Keratinocyte (primary cell): ENCODE measurements at regions not wholly inside any gene's neighbourhood (a gene's known extent, or its start where the extent isn't known, plus 50 kb on each side); places are given as distances from the start of the nearest gene placed in this dataset.
"Not testable (repeated sequence)": the region's sequence is repeated elsewhere in the genome, so short reads cannot be mapped to it uniquely, and the experiment has no call there.

ENCODE experiments used
- DNase-seq: peaks from one replicate; pipeline ENCODE4 v3.0.0-alpha.2; 2011; ENCODE audit warnings: low read depth, missing footprints, low spot score
- FAIRE-seq: peaks from 2 replicates; lab custom pipeline; 2011; peaks lifted over from hg19 to GRCh38; lab: Jason Lieb, UNC
- H2AFZ ChIP-seq: 2 replicates; pipeline ENCODE4 v1.6.0; 2012; ENCODE audit warnings: low read length, control low read depth, inconsistent platforms; ENCODE audit not compliant: control insufficient read depth
- H3K27ac ChIP-seq: 2 replicates; pipeline ENCODE4 v1.5.1; 2011; ENCODE audit warnings: low read length; ENCODE audit not compliant: control insufficient read depth, insufficient read depth
- H3K27me3 ChIP-seq: 3 replicates; pipeline ENCODE4 v1.6.0; 2011; ENCODE audit warnings: low read length; ENCODE audit not compliant: control insufficient read depth, insufficient read depth; ENCODE audit errors: extremely low read depth
- H3K36me3 ChIP-seq, 2 experiments: 2 replicates in 1 of 2; 3 replicates in 1 of 2; pipeline ENCODE4 v1.5.1; 2011; ENCODE audit warnings: low read length in 2 of 2, mild to moderate bottlenecking in 1 of 2; ENCODE audit not compliant: control insufficient read depth in 2 of 2, insufficient read depth in 2 of 2; ENCODE audit errors: extremely low read depth in 1 of 2
- H3K4me1 ChIP-seq: 3 replicates; pipeline ENCODE4 v1.5.1; 2011; ENCODE audit warnings: low read length; ENCODE audit not compliant: control insufficient read depth, insufficient read depth; ENCODE audit errors: extremely low read depth
- H3K4me2 ChIP-seq: 3 replicates; pipeline ENCODE4 v1.6.0; 2011; ENCODE audit warnings: low read depth, low read length; ENCODE audit not compliant: control insufficient read depth, insufficient read depth; ENCODE audit errors: extremely low read depth
- H3K4me3 ChIP-seq, 3 experiments: fragments of 200-600 bp in 1 of 3; sonication (generic) in 1 of 3; 2 replicates in 2 of 3; 3 replicates in 1 of 3; pipeline ENCODE4 v1.5.1; 2011 to 2016; ENCODE audit warnings: low read length in 3 of 3, mild to moderate bottlenecking in 3 of 3, control low read depth in 2 of 3, inconsistent platforms in 1 of 3, low read depth in 1 of 3, mixed read lengths in 1 of 3, mixed run types in 1 of 3, moderate library complexity in 1 of 3; ENCODE audit not compliant: control insufficient read depth in 2 of 3, insufficient read depth in 2 of 3; ENCODE audit errors: extremely low read depth in 1 of 3
- H3K79me2 ChIP-seq: 2 replicates; pipeline ENCODE4 v1.6.0; 2012; ENCODE audit warnings: low read length; ENCODE audit not compliant: control insufficient read depth, insufficient read depth
- H3K9ac ChIP-seq: 3 replicates; pipeline ENCODE4 v1.6.0; 2011; ENCODE audit warnings: low read length; ENCODE audit not compliant: control insufficient read depth, insufficient read depth; ENCODE audit errors: extremely low read depth
- H3K9me1 ChIP-seq: 3 replicates; pipeline ENCODE4 v1.6.0; 2011; ENCODE audit warnings: low read length; ENCODE audit not compliant: control insufficient read depth, insufficient read depth; ENCODE audit errors: extremely low read depth
- H3K9me3 ChIP-seq: 2 replicates; pipeline ENCODE4 v1.5.1; 2012; ENCODE audit warnings: low read depth, low read length; ENCODE audit not compliant: control insufficient read depth
- H4K20me1 ChIP-seq: 3 replicates; pipeline ENCODE4 v1.6.0; 2011; ENCODE audit warnings: low read length; ENCODE audit not compliant: control insufficient read depth, insufficient read depth; ENCODE audit errors: extremely low read depth
- CTCF ChIP-seq, 3 experiments: IDR thresholded peaks in 1 of 3; conservative IDR thresholded peaks in 1 of 3; optimal IDR thresholded peaks in 1 of 3; 2 replicates in 2 of 3; 3 replicates in 1 of 3; pipeline versions ENCODE3 to v1.5.1; 2011; ENCODE audit warnings: low read length in 3 of 3, mild to moderate bottlenecking in 3 of 3, moderate library complexity in 2 of 3, control low read depth in 1 of 3, inconsistent platforms in 1 of 3; ENCODE audit not compliant: insufficient read depth in 2 of 3; ENCODE audit errors: extremely low read depth in 1 of 3
- EZH2 ChIP-seq: IDR thresholded peaks from one replicate; pipeline ENCODE4 v1.6.1; 2012; ENCODE audit warnings: inconsistent platforms, mild to moderate bottlenecking, low read length, moderate library complexity
- dilution Hi-C: fragments of 300-500 bp; cut with MboI; formaldehyde crosslinking; loops from one replicate; pipeline ENCODE4 v1.7.0; 2020; ENCODE audit warnings: low sequenced_read_pairs; ENCODE audit not compliant: extremely low pct_ligation_motif_present

- Histone ChIP-seq H3K4me3 (no peak overlapping the region), H2AFZ (no peak overlapping the region), H3K9me1 (no peaks in the 10 kb centered on the region), H3K27ac (no peak overlapping the region), H4K20me1 (no peaks in the 10 kb centered on the region), H3K4me1 (no peaks in the 10 kb centered on the region), H3K36me3 (no peaks in the 10 kb centered on the region), H3K27me3 (no peaks in the 10 kb centered on the region), H3K4me2 (no peak overlapping the region), H3K9ac (no peak overlapping the region), H3K79me2 (no peaks in the 10 kb centered on the region), H3K9me3 (no peaks in the 10 kb centered on the region)
- DNase-seq (no peak), FAIRE-seq (no peak)
- dilution Hi-C loops = no loop called here
- TF ChIP-seq EZH2 (no peak), CTCF (optimal IDR thresholded peaks at IDR 0.05 in 1 of 3, IDR thresholded peaks at IDR 0.05 in 1 of 3, conservative IDR thresholded peaks at IDR 0.05 in 1 of 3; ENCODE audit: extremely low read depth in 1 of 3, insufficient read depth in 2 of 3, low read length in 3 of 3) (no peak)
Measured at GRCh38 chr14:106087837-106088236, 561.5 kb downstream of the TMEM121 start.

- dilution Hi-C loops, DNase-seq, H3K9ac ChIP-seq: not testable (repeated sequence)
Measured at GRCh38 chr14:106088860-106089259, 562.5 kb downstream of the TMEM121 start.

GRCh38 chr14:106094654-106095189 is 568.3 kb downstream of the TMEM121 start:
- no peak for FAIRE-seq

More at GRCh38 chr14:106088860-106089259, 562.5 kb downstream of the TMEM121 start:
- H3K36me3 ChIP-seq, H3K27ac ChIP-seq, H3K79me2 ChIP-seq, H3K4me2 ChIP-seq, H2AFZ ChIP-seq, H3K4me3 ChIP-seq, H4K20me1 ChIP-seq, H3K27me3 ChIP-seq, FAIRE-seq, H3K4me1 ChIP-seq, H3K9me1 ChIP-seq, H3K9me3 ChIP-seq: not testable (repeated sequence)

More at GRCh38 chr14:106094654-106095189, 568.3 kb downstream of the TMEM121 start:
- Histone ChIP-seq H3K9me3 (no peaks in the 10 kb centered on the region), H3K9ac (no peak overlapping the region), H3K4me1 (no peaks in the 10 kb centered on the region), H3K79me2 (no peaks in the 10 kb centered on the region), H3K4me3 (no peak overlapping the region), H3K36me3 (no peaks in the 10 kb centered on the region), H3K27me3 (no peaks in the 10 kb centered on the region), H3K4me2 (no peak overlapping the region), H4K20me1 (no peaks in the 10 kb centered on the region), H2AFZ (no peak overlapping the region), H3K9me1 (no peaks in the 10 kb centered on the region), H3K27ac (no peak overlapping the region)
- no peak for DNase-seq
- TF ChIP-seq EZH2 (no peak), CTCF (optimal IDR thresholded peaks at IDR 0.05 in 1 of 3, IDR thresholded peaks at IDR 0.05 in 1 of 3, conservative IDR thresholded peaks at IDR 0.05 in 1 of 3; ENCODE audit: extremely low read depth in 1 of 3, insufficient read depth in 2 of 3, low read length in 3 of 3) (peak in 1 of 3 experiments; percentile 26)
- dilution Hi-C loops = no loop called here
